Mucosa of gallbladder (tissue), 1 donor: ENCODE measurements at regions not wholly inside any gene's neighbourhood (a gene's known extent, or its start where the extent isn't known, plus 50 kb on each side); places are given as distances from the start of the nearest gene placed in this dataset.

ENCODE experiments used
- DNase-seq: peaks from one replicate; pipeline ENCODE4 v3.0.0-alpha.2; 2020; ENCODE audit warnings: low spot score
- donor health status: DM: no; HTN: no; CAD: no.

DNA sequence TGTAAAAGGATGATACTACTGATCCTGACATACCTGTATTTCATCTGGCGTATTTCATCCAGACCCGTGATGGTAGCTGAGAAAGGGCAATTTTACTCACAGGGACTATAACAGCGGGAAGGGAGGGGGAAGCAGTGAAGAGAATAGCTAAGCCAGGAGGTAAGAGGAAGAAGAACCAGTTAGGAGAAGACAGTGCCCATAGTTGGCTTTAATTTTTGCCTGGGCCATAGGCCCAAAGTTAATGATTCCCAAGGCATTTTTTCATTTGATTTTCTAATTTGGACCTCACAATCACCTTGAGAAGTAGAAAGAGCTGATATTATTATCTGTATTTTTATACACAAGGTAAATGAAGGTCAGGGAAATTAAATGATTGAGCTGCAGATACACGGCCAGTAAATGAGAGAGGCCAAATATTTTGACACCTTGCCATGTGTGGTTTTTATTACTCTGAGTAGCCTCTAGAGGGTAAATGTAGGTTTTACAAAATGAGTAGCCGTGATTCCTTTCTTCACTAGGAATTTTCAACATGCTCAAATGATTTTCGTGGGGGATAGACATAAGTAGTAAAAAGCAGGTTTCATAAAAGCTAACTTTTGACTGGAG, 382.2 kb downstream of the FUT8 start:
- no peak for DNase-seq

DNA sequence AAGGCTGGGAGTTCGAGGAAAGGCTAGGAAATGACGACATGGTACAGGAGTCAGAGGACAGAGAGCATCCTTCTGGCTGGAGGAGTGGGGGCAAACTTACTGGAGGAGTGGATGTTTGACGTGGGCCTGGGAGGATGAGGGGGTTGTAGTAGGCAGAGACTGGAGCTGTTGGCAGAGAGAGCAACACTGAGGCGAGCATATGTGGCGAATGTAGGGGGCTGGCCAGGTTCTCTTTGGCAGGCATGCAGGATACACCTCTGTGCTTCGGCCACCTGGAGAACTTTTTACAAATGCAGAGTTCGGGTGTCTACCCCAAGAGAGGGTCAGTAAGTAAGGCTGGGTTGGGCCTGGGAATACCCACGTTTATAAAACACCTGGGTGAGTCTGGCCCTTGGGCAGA, 385.7 kb downstream of the FUT8 start:
- DNase-seq: no peak

GRCh38 chr14:65800694-65801093, 388.2 kb downstream of the FUT8 start:
- DNase-seq: no peak

DNA sequence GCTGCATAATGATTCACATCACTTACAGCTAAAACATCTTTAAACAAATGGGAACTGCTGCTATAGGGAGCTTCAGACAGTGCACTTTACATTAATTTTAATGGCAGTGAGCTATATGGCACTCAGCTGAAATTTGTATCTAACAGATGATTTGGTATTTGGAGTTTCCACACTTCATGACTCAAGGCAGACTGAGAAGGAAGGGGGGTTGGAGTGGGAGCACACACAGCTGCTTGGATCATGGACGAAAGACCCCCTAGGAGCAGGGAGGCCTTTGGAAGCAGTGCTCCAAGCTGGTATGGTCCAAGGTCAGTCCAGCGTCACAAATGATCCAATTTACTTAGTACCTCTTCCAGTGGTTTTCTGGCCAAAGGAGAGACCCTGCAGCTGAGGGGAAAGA, 389.7 kb downstream of the FUT8 start:
- no peak for DNase-seq

- DNase-seq: no peak
Measured at GRCh38 chr14:65803885-65804284, 391.4 kb downstream of the FUT8 start.

DNA sequence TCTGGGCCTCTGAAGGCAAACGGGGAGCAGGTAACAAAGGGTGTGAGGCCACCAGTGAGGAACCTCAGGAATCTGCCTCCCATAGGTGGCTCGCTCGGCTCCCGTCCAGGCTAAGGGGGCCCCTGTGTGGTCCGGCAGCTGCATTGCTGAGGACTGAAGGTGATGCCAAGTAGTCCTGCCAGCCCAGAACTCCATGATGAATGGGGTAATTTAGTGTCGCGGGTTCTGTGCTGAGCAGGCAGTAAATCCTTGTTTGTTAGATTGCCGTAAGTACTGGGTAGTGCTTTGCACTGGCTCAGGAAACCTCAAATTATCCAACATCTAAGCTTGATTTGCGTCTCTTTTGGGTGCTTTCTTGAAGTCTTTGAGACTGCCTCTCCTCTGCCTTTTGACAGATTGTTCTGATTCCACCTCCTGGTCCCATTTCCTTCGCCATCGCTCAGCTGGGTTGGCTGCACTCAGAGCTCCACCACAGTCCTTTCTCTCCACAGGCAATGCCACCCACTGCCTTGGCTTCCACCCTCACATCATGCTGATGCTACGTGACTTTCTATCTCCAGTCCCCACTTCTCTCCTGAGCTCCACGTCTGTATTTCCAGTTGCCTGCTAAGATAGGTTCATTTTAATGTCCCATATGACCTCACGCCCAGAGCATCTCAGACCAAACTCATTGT, 392.0 kb downstream of the FUT8 start:
- no peak for DNase-seq

DNA sequence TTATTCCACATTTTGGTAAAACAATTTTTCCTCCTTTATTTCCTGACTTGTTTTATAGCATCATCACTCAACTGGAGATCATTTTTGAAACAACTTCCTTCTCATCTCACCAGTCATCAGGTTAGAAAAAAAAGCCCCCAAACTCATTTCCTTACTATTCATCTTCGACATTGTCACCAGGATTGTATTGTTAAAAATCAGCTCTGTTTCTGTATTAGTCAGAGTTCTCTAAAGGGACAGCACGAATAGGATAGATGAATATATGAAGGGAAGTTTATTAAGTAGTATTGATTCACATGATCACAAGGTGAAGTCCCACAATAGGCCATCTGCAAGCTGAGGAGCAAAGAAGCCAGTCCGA, 392.6 kb downstream of the FUT8 start:
- no peak for DNase-seq

- no peak for DNase-seq
Measured at GRCh38 chr14:65808390-65808789, 395.9 kb downstream of the FUT8 start.

- DNase-seq: no peak
Measured at GRCh38 chr14:65810322-65810721, 397.8 kb downstream of the FUT8 start.

GRCh38 chr14:65813760-65814384, 401.3 kb downstream of the FUT8 start:
- DNase-seq: no peak

- no peak for DNase-seq
Measured at GRCh38 chr14:65815127-65815526, 402.6 kb downstream of the FUT8 start.

DNA sequence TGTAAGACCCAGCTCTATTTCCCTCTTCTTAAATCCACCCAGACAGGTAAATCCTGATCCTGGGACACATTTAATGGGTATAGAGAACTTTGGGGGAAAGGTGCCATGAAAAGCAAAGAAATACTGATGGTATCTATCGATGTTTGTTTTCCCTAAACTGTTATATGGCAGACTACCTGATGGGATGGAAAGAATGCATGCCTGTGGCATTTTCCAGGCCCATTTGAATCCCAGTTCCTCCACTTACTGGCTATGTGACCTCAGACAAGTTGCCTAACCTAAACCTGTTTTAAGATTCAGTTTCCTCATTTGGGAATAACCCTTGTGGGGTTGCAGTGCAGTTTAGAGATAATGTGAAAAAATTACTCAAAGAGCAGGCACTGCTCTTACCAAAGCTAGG, 404.5 kb downstream of the FUT8 start:
- no peak for DNase-seq

- no peak for DNase-seq
Measured at GRCh38 chr14:65819569-65819968, 407.0 kb downstream of the FUT8 start.

DNA sequence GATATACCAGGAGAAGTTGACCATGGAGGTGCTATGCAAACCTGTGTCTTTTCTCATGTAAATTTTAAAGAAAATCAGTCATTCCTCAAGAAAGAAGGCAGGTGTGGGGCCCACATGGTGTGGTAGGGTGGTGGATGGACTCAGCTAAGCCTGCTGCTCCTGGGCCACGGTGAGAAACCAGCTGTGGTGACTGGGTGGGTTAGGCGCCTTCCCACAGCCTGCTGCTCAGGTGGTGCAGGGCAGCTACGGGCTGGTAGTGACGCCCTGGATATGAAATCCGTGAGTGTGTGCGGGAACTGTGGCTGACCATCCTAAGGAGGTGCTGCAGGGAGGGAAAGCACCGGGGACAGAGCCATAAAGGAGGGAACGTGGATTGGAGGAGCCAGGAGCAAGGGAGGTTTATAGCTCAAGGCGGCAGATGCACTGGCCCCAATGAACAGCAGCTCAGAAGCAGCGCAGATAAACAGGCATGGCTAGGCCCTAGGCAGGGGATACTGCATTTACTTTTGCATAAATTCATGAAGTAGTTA, 408.8 kb downstream of the FUT8 start:
- DNase-seq: no peak

DNA sequence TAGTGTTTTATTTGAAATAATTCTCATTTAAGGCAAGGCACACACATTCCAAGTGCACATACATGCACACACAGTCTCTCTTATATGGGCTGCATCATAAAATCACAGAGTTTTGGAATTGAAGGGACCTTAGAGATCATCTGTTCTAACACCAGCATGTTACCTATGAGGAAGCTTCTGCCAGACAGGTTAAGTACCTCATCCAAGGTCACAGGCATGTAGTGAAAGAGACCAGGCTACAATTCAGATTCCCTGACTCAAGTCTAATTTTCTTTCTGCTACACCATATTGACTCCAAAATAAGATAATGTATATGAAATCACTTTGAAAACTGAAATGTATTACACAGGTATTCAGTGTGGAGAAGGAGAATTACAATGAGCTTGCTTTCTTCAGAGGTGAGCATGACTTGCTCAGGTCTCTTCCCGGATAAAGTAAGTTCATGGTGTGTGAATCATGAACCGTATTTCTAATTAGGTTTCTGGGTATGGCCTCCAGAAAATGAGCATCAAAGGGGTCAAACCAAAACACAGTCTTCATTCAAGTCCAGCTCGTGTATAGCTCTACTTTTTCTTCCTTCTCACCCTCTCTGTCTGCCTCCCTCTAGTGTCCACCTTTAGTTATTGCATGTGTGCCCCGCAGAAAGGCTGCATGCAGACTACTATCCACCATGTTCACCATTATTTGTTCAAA, 411.9 kb downstream of the FUT8 start:
- DNase-seq: peak; percentile 59

- DNase-seq: no peak
Measured at GRCh38 chr14:65824978-65825299, 412.4 kb downstream of the FUT8 start.

DNA sequence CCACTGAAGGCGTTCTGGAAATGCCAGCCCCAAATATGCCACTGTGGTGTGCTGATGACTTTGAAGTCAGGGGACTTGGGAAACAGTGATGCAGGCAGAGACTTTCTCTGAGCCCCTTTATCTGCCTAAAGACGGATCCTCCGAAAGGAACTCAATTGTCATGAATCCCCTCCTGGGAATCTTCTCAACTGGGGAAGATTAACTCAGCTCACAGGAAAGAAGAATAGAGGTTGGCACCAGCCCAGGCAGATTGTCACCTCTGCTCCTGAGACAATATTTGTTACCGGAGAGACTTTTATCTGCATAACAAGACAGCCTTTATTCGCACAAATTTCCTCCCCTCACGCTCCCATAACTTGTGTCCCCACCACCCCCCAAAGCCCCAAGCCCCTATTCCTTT, 414.4 kb downstream of the FUT8 start:
- DNase-seq: no peak

GRCh38 chr14:65827520-65827919, 415.0 kb downstream of the FUT8 start:
- no peak for DNase-seq

DNA sequence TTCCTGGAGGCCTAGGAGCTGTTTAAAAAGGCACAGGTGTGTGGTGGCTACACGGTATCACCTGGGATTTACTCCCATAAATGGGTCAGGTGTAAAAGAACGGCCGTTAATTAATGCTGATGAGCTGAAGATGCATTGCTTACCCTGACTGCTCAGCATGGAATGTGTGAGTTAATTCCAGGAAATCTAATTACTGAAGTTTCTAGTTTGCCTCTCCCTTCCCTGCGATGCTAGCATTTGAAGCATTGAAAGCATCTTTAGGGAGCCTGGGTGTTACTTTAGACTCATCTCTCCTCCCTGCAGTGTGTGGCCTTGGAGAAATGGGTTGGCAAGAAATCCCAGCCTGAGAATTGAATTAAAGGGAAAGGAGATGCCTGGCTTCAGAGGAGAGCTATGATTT, 415.9 kb downstream of the FUT8 start:
- DNase-seq: no peak

DNA sequence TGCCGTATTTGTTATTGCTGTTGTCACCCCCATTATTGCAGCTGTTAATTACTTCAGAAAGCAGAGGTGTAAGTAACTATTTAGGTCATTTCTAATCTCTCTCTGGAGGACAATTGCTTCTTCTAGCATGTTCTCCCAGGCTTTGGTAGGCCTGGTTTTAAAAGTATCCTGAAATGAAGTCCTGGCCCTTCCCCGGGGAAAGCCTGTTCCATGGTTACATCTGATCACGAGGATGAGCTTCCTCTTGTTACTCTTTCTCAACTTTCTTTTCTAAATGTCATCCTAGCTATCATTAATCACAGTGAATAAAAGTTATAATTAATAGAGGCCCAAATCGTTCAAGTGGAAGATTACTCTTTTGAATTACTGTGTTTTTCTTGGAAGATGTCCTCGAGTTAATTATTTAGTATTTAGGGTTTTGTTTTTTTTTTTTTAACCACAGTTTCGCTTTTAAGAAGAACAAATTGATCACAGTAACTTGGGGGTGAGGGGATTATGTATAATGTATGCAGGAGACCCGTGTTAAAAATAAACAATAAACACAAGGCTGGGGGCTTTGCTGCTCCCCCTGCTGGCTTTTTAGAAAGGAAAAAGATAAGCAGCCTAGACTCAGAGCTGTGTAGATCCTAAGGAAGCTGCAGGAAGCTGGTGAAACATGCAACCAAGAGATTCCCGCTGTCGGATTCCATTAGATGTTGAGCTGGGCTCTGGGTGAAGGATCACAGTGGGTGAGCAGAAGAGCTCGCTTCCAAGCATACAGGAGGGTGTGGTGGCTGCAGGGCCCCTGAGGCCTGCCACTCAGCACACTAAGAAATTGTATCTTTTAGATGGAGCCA, 420.1 kb downstream of the FUT8 start:
- no peak for DNase-seq

GRCh38 chr14:65833267-65833880, 420.8 kb downstream of the FUT8 start:
- DNase-seq: no peak

GRCh38 chr14:65834051-65834450, 421.5 kb downstream of the FUT8 start:
- no peak for DNase-seq
